NCI-H2196 (cell line): ENCODE measurements at regions not wholly inside any gene's neighbourhood (a gene's known extent, or its start where the extent isn't known, plus 50 kb on each side); places are given as distances from the start of the nearest gene placed in this dataset.
A peak's percentile ranks its signal among the peaks of the same experiment; 100 is the strongest.

Experiments used
- DNase-seq: peaks from one replicate; lab custom pipeline; 2025; ENCODE audit not compliant: unreplicated experiment; lab: John Stamatoyannopoulos, UW

DNA sequence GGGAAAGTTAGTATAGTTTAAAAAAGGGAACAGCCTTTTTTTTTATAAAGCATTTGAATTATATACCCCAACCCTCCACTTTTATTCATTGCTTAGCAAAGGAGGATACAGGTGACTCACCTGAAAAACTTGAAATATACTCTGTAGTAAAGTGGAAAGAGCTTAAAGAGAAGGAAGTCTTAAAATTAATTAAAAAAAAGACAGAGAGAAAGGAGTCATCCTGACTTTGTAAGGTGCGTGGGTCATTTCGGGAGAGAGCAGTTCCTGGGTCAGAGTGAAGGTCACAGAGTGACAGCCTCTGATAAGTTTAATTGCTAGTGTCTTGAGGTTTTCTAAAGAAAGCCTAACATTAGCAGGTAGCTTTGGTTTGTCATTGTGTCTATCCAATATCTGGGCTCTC, 310.3 kb downstream of the KLF5 start:
- DNase-seq: no peak

DNA sequence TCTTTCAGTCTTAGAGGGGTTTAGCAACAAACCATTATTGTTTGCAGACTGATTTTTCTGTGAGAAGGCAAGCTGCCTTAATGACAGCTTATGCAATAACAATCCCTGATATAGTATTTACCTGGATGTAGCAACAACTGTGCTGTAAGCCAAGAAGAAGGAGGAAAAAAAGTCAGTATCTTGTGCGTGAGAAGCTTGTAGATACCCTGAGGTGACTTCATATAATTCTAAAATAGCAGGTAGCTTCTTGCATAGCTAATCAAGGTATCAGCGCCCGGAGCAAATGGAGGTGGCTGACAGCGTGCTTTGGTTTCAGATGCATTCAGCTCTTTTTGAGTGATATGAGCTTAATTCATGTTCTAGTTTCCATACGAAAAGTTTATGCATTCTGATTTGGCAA, 309.8 kb downstream of the KLF5 start:
- DNase-seq: no peak

DNA sequence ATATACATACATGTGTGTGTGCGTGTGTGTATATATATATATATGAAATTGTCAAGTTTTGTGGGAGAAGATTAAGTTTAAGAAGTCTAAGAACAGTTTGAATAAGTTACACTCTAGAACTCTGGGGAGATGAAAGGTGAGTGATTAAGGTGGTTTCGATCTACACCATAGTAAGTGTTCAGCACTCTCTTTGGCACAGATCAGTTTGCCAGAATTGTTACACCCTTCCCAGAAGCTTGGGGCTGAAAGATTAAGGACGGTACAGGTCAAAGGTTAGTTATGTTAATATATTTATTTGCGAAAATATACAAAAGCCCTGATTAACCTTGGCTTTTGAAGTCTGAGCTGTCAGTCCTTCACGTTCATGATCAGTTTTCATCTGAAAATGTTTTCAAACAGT, 309.1 kb downstream of the KLF5 start:
- no peak for DNase-seq

DNA sequence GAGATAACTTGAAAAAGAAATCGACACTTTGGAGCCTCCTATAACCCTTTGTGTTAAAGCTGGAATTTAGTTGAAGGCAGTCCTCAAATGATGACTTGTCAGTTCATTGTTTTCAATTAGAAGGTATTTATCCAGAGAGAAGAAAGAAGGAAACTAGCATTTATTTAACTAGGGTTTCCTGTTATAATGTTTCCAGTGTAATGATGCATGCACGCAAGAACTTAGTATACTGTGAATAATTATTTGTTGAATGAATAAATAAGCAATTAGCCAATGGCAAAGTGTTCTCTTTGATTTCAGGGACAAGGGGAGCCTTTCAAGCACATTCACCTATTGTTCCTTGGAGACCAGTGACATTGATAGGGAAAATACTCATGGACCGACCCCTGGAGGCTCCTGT, 307.4 kb downstream of the KLF5 start:
- DNase-seq: no peak

DNA sequence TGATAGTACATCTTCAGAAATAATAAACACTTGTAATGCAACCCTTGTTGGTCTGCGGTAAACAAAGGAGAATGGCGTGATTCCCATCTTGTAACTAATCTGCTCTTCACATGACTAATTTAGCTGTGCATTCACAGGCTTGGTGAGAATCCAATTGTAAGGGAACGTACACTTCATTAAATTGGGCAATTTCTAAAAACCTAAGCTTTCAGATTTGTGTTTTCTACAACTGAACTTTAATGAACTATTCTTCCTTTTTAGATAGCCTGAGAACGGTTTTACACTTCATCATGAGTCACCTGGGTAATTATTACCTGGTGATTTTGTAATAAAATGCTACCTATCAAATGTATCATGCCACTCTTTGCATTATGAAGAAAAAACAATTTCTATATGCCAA, 306.9 kb downstream of the KLF5 start:
- DNase-seq: peak; percentile 77

DNA sequence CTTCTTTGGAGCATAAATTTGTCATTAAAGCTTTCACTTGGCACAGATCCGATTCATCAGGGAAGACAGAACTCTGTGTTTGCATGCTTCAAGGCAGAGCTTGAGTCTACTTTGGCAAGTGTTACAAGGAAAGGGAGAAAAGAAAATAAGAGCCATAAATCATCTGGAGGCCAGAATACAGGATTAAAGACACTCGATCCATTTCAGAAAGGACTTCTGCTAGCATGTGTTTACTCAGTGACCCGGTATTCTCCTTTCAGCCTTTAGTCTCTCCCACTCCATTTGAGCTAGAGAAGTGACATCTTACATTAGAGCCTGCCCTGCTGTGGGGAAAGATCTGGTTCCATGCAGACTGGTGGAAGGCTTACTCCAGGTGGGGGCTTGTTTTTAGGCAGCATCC, 306.4 kb downstream of the KLF5 start:
- peak; percentile 77 for DNase-seq

DNA sequence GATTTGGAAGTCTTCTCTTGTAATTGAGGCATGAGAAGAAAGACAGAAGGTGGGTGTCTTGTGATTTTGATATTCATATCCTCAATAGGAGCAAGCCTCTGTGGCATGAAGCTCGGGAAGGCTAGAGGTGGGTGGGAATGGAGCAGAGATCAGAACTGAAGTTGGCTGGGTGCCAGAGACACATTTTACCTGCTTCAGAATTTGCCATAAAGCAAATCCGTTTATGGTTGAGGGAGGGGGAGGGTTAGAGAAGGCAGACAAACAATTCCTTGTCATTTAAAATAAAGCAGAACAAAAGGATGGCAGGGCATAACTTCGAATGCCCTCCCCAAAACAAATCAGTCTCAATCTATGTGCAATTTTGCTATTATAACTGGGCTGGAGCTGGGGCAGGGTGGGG, 305.9 kb downstream of the KLF5 start:
- DNase-seq: no peak

DNA sequence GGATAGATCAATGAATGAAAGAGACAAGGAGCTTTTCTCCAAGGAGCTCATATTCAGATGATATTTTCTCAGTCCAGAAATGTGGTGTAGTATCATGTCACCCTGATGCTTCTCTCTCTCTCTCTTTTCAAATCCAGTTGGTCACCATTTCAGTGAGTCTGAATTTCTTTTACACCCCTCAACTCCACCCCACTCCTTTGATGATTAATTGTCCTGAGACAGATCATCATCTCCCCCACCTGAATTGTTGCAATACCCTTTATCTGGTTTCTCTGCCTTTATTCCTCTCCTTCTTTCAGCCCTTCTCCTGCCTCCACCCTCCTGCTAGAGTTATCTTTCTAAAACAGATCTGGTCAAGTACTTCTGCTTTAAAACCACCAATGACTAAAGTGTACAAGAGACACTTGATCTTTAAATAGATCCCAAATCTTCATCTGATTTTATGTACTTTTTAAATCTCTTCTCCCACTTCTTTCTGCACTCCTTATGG, 299.8 kb downstream of the KLF5 start:
- DNase-seq: no peak

DNA sequence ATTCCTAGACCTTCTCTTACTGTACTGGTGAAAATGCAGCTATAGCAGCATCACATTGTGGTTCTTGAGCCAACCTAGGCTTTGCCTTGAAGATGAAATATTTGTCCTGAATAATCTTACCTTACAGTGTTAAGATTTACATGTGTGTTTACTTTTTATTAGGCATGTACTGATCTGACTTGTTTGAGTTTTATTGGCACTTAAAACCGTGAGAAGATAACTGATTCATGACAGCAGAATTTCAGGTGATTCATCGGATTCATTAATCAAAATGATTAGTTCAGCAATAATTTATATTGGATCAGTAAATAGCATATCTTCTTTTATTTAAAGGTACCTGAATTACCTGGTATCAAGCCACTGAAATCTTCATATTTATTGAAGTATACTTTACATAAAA, 296.3 kb downstream of the KLF5 start:
- no peak for DNase-seq

DNA sequence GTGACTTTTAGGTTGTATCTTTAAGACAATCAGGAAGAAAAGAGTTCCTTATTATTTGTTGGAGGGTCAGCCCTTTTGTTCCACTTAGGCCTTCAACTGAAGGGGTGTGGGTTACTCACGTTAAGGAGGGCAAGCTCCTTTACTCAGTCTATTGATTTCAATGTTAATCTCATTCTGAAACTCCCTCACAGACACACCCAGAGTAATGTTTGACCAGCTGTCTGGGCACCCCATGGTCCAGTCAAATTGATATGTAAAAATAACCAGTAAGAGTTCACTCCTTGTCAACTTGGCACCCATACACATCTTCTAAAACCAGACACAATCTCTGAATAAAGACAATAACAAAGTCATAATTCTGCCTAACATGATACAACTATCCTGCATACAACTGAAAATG, 292.9 kb downstream of the KLF5 start:
- DNase-seq: no peak

DNA sequence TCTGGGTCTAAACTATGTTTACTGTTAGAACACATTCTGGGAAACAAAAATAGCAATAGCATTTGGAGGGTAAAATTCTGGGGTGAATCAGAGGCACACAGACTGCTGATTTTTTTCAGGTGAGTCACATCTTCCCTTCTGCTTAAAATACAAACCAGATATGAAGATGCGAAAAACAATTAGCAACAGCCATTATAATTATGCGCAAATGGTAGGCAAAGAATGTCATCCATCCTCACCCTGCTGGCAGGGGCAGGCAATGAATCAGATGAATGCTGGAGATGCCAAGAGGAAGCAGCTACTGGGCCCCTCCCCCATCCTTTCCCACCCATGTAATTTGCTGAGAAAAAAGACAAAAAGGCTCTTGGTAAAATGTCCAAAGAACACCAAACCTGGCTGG, 282.9 kb downstream of the KLF5 start:
- no peak for DNase-seq

DNA sequence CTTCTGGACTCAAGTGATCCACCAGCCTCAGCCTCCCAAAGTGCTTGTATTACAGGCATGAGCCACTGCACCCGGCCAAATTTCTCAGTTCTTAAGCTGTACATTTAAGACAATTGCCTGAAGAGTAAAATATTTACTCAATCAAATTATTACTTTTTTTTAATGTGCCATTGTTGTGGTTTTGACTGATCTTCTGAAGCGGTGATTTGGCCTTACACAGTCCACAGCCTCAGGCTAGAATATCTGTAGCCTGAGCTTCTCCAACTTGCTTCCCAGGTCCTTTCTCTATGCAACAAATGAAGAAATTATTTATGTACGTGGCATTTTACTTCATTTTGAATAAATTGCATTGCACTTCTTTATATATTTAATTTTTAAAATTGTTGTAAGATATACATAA, 281.3 kb downstream of the KLF5 start:
- no peak for DNase-seq

DNA sequence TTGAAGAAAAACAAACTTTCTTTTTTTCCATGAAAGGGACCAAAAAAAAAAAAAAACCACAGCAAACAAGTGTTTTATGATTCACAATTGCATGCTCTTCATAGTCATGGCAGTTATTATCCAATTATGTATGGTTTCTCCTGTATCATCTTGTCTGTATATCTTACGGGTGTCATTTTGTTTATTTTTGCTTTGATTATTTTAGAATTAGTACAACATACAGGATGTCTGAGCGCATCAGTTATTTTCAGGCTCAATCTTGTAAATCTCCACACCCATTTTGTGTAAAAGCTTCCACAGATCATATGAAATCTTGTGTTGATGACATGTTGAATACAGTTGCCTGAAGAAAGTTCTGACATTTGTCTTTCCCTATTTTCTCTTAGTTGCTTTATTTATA, 280.3 kb downstream of the KLF5 start:
- no peak for DNase-seq

DNA sequence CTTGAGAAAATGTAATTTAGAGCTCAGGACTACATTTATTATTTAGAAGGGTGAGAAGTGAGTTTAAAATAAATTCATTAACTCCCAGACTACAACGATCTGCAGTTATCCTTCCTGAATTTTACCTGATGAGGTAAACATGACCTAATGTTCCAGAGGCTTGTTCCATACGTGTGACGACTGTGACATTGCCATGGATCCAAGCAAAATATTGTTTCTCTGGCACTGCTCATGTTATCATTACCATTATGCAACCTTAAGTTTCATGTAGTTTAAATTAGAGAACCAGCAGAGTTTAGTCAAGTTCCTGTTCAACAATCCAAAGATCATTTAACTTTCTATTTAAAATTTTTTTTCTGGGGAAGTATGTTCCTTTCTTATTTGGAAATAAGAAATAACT, 279.6 kb downstream of the KLF5 start:
- no peak for DNase-seq

DNA sequence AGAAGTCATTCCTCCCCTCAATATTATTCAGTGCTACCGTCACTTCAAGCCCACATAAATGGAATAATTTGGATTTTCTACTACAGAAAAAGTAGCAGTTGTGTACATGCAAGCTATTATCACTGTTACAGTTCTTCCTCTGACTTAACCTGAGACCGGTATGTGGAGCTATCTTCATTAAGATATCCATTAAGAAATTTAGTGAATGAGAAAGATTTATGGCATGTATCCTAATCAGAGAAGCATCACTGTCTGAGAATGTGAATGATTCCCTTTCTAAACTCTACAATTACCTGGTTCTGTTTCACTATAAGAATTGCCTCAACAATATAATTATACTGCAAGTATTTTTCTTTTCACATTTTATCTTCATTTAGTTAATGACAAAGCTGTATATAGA, 278.7 kb downstream of the KLF5 start:
- no peak for DNase-seq

DNA sequence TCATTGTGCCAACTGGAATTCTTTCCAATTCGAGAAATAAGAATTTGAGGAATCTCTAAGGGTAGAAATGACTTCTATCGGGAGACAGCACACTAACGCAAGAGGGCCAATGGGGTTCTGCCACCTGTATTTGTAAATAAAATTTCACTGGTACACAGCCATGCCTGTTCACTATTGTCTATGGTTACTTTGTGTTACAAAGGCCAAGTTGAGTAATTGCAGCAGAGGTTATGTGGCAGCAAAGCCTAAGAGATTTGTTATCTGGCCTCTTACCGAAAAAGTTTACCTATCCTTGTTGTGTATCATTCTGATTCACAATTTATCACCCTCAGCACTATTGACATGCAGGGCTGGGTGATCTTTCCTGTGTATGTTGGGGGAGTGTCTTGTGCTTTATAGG, 278.0 kb downstream of the KLF5 start:
- DNase-seq: no peak

DNA sequence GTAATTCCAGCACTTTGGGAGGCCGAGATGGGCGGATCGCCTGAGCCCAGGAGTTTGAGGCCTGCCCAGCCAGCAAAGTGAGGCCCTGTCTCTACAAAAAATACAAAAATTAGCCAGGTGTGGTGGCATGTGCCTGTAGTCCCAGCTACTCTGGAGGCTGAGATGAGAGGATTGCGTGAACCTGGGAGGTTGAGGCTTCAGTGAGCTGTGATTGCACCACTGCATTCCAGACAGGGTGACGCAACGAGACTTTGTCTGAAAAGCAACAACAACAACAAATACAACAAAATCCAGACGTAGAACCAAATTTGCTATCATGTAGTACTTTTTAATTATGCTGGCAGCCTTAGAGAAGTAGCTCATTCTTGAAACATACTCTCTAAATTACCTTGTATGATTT, 277.1 kb downstream of the KLF5 start:
- no peak for DNase-seq

DNA sequence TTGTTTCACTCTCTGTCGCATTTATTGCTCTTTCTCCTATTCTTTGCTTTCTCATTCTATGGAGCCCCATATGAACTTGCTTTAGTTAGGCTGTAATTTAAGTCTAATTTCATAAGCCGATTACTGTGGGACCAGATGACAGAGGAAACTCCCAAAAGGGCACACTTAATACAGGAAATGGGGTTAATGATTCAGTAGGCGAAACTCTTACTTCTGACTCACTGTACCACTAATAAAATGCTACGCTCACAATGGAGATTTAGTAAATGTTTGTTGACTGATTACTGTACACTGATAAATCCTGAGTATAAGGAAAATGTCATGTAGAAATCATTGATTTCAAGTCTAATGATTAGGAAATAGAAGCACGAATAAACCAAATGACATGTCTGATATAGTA, 276.4 kb downstream of the KLF5 start:
- DNase-seq: no peak

DNA sequence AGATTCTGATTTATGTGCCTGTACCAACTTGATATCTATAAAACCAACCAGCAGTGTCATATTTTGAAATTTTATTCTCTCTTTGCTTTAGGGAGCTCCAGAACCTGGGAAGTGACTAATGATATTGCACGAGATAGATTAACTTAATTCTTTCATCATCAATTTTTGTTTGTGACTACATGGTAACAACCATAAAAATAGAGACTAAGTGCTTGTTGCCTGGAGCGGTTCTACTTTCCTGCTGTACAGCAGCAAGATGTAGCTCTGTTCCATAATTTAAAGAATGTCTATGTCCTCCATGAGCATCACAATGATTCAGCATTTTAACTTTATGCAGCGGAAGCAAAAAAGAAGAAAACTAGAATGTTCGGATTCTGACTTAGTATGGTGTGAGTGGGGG, 275.6 kb downstream of the KLF5 start:
- no peak for DNase-seq

DNA sequence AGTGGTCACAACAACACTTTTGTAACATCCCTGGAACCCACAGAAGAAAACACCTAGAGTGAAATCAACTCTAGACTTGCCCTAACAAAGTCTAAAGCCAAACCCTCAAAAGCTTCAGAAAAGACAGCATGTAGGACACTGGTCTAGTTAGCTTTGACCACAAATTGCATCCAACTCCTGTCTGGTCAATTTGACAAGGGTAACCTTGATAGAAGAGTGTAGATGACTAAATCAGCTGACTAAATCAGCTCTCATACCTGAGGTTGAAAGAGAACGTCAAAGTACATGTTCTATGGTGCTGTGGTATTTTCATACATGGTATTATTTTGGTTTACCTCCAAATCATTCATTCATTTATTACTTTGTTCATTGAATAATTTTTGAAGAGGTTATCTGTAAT, 272.8 kb downstream of the KLF5 start:
- DNase-seq: no peak

DNA sequence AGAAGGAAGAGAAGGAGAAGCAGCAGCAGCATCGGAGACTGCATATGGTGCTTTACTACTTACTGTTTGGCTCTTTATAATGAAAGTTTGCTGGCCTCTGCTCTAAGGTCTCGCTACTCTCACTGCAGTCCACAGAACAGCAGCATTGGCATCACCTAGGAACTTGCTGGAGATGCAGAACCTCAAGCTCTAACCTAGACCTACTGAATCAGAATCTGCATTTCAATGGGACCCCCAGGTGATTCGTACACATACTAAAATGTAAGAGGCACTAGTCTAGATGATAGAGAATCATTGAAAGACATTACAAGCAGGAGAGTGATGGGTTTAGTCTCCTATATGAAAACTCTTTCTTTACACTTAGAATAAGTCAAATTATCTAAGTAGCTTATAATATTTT, 270.6 kb downstream of the KLF5 start:
- no peak for DNase-seq

DNA sequence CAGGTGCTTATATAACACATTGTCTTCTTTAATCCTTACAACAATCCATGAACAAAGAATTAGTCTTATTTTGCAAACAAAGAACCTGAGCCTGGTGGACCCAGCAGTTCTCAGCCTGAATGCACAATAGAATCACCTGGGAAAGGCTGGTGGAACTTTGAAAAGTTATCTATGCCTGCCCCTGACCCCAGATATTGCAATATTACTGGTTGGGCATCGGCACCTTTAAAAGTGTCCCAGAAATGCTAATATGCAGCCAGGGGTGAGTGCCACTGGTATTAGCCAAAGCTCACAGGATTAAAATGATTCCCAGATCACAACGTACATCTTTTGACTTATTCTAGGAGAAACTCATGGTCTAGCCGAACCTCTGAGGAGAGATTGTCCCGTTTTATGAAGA, 268.8 kb downstream of the KLF5 start:
- no peak for DNase-seq

DNA sequence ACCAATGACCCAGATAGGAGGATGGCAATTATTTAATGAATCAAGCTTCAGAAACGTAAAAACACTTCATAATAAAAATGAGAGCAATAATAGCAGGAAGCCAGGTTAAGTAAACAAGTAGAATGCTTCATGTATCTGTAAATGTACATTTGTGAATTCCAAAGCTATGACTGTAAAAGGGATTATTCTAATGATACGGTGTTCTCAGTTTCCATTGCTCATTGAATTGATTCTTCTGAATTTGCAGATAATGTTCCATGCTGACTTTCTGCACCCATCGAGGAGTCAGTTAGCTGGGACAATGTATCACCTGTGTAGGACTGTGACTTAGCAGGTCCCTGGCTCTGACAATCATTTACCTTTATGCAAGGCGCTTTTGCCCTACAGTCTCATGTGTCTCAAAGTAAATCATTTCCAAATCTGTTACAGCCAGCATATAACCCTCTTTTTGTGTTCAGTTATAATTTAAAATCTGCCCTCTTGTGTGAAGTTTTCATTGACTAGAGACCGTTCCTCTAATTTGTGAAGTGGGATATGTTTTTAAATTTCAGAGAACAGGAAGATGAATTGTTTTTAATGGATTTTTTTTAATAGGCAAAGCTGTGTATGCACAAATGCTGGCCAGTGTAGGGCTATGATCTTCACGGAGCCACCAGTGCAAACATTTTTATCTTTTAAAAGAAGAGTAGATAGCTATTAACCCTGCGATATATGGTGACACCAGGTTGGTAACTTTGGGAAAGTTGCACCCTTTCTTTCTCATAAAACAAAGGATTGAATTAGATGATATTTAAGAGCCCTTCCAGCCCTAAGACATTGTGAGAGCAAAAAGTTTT, 267.1 kb downstream of the KLF5 start:
- DNase-seq: no peak
